Right lobe of liver (tissue), 4 donors: ENCODE measurements at regions not wholly inside any gene's neighbourhood (a gene's known extent, or its start where the extent isn't known, plus 50 kb on each side); places are given as distances from the start of the nearest gene placed in this dataset.

Source experiments
- POLR2A ChIP-seq: fragments of 450-650 bp; IDR thresholded peaks from one replicate; pipeline ENCODE4 v1.6.1; 2017; ENCODE audit warnings: antibody characterized with exemption, mild to moderate bottlenecking
- TF ChIP-seq, protein P1 (sequence below), 4 donors: fragments of 200-600 bp in 3 of 4; fragments of 450-650 bp in 1 of 4; IDR thresholded peaks; one replicate each; pipeline versions ENCODE4 v1.5.1 to v1.8.0; 2016 to 2022; ENCODE audit warnings: antibody characterized with exemption in 4 of 4, mild to moderate bottlenecking in 2 of 4
- donor health status: DM: no; HTN: no; CAD: no.
- donor health status: DM: no; HTN: no; CAD: no.
- donor health status: DM: no; HTN: yes; CAD: no.

DNA sequence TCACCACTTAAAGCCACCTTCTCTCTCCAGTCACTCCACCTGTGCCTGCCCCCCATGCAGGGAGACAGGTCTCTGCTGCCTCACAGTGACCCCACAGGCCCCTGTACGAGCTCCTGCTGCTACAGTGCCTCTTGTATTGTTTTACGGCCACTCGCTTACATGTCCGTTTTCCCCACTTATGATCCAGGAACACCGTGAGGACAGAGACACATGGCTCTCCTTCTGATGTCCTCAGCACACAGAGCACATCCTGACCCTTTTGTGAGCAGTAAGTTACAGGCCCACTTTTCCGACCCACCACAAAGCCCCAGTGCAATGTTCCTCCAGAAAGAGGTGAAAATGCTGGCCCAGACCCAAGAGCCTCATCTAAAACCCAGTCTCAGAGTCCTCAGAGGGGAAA, 84.8 kb upstream of the GNAO1 start:
- TF ChIP-seq, protein P1, sequence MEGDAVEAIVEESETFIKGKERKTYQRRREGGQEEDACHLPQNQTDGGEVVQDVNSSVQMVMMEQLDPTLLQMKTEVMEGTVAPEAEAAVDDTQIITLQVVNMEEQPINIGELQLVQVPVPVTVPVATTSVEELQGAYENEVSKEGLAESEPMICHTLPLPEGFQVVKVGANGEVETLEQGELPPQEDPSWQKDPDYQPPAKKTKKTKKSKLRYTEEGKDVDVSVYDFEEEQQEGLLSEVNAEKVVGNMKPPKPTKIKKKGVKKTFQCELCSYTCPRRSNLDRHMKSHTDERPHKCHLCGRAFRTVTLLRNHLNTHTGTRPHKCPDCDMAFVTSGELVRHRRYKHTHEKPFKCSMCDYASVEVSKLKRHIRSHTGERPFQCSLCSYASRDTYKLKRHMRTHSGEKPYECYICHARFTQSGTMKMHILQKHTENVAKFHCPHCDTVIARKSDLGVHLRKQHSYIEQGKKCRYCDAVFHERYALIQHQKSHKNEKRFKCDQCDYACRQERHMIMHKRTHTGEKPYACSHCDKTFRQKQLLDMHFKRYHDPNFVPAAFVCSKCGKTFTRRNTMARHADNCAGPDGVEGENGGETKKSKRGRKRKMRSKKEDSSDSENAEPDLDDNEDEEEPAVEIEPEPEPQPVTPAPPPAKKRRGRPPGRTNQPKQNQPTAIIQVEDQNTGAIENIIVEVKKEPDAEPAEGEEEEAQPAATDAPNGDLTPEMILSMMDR (IDR thresholded peaks at IDR 0.05) = no peak
- no peak for TF ChIP-seq POLR2A
